Activated T-helper 2 cell treated with anti-CD3 and anti-CD28 coated beads, Interferon-gamma antibody, Interleukin-2, Interleukin-4, amounts not matched to agents 10 μg/mL and 5 μg/mL and 100 μg/mL, durations not matched to agents 14 hours and 24 hours and 36 hours (primary cell): ENCODE measurements at regions not wholly inside any gene's neighbourhood (a gene's known extent, or its start where the extent isn't known, plus 50 kb on each side); places are given as distances from the start of the nearest gene placed in this dataset.
"Not testable (repeated sequence)": the region's sequence is repeated elsewhere in the genome, so short reads cannot be mapped to it uniquely, and the experiment has no call there.

Experiments used
- DNase-seq: peaks from one replicate; pipeline ENCODE4 v3.0.0; 2021; ENCODE audit warnings: low spot score
- H3K27ac Mint-ChIP-seq: one replicate; pipeline ENCODE4 v1.8.0; 2021; ENCODE audit warnings: mixed read lengths
- H3K27me3 Mint-ChIP-seq: one replicate; pipeline ENCODE4 v1.8.0; 2021; ENCODE audit warnings: low read depth, mixed read lengths
- H3K36me3 Mint-ChIP-seq: one replicate; pipeline ENCODE4 v1.8.0; 2021; ENCODE audit warnings: low read depth, mixed read lengths
- H3K4me1 Mint-ChIP-seq: one replicate; pipeline ENCODE4 v1.8.0; 2021; ENCODE audit warnings: low read depth, mixed read lengths
- H3K4me3 Mint-ChIP-seq: one replicate; pipeline ENCODE4 v1.8.0; 2021; ENCODE audit warnings: low read depth, mild to moderate bottlenecking, moderate library complexity, mixed read lengths
- H3K9me3 Mint-ChIP-seq: one replicate; pipeline ENCODE4 v1.8.0; 2021; ENCODE audit warnings: mixed read lengths
- intact Hi-C: fragments of 100-400 bp; cut with micrococcal nuclease; formaldehyde crosslinking; loops from one replicate; pipeline ENCODE4 v1.15.1; 2023

DNA sequence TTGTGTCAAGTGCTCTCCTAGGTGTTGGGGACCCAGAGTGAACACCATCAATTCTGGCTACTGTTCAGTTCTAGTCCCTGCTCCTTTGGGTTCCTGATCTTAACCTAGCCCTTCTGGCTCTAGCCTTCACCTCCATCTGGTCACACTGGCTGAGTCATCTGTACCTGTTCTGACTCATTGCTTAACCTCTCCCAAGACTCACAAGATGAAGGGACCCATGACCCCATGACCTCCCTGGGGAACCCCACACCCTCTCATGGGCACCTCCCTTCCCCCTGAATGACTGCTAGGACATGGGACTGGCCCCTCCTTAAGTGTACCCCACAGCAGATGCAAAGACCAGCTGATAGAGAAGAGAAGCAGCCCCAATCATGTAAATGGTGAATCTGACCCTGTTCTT, 345.8 kb upstream of the CDH5 start:
- DNase-seq: no peak
- Mint-ChIP-seq H3K36me3 (no peaks in the 10 kb centered on the region), H3K27me3 (no peaks in the 10 kb centered on the region), H3K4me3 (no peak overlapping the region), H3K27ac (no peak overlapping the region), H3K4me1 (no peaks in the 10 kb centered on the region), H3K9me3 (peaks cover 18% of the 10 kb centered on the region)
- intact Hi-C loops: no loop called here

DNA sequence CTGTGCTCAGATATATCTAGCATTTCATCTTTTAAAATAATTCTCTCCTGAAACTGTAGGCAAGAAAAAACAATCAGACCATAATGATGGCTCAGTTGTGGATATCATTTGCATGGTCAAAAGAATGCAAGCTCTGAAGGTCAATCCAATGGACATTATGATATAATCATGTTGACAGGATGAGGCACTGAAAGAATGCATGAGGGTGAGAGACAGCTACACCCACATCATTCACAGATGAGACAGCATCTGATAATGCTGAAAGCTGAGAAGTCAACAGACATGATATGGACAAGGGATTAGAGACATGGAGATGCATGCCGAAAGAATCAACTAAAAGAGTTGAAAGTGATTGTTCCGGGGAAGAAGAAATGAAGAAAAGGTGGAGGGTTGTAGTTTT, 346.4 kb upstream of the CDH5 start:
- H3K36me3 Mint-ChIP-seq: no peaks in the 10 kb centered on the region
- no peak overlapping the region for H3K27ac Mint-ChIP-seq
- H3K9me3 Mint-ChIP-seq: peaks cover 17% of the 10 kb centered on the region
- intact Hi-C loops: no loop called here
- H3K27me3 Mint-ChIP-seq: no peaks in the 10 kb centered on the region
- no peak for DNase-seq
- no peak overlapping the region for H3K4me3 Mint-ChIP-seq
- no peaks in the 10 kb centered on the region for H3K4me1 Mint-ChIP-seq

DNA sequence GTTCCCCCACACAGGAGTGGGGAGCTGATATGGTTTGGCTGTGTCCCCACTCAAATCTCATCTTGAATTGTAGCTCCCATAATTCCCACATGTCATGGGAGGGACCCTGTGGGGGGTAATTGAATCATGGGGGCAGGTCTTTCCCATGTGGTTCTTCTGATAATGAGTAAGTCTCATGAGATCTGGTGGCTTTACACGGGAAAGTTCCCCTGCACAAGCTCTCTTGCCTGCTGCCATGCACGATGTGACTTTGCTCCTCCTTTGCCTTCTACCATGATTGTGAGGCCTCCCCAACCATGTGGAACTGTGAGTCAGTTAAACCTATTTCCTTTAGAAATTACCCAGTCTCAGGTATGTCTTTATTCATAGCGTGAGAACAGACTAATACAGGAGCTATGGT, 347.0 kb upstream of the CDH5 start:
- H3K4me1 Mint-ChIP-seq, H3K36me3 Mint-ChIP-seq, H3K27me3 Mint-ChIP-seq, H3K4me3 Mint-ChIP-seq, intact Hi-C loops, DNase-seq, H3K27ac Mint-ChIP-seq: not testable (repeated sequence)
- peaks cover 12% of the 10 kb centered on the region for H3K9me3 Mint-ChIP-seq

DNA sequence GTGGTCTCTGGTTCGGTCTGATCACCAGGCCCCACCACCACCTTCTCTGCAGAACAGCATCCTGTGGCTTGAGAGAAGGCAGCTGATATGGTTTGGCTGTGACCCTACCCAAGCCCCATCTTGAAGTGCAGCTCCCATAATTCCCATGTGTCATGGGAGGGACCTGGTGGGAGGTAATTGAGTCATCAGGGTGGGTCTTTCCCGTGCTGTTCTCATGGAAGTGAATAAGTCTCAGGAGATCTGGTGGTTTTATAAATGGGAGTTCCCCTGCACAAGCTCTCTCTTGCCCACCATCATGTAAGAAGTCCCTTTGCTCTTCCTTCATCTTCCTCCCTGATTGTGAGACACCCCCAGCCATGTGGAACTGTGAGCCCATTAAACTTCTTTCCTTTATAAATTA, 352.3 kb upstream of the CDH5 start:
- Mint-ChIP-seq H3K4me1 (no peaks in the 10 kb centered on the region), H3K27ac (no peak overlapping the region), H3K4me3 (no peak overlapping the region), H3K36me3 (no peaks in the 10 kb centered on the region), H3K27me3 (no peaks in the 10 kb centered on the region), H3K9me3 (no peaks in the 10 kb centered on the region)
- intact Hi-C loops: no loop called here
- DNase-seq: no peak

DNA sequence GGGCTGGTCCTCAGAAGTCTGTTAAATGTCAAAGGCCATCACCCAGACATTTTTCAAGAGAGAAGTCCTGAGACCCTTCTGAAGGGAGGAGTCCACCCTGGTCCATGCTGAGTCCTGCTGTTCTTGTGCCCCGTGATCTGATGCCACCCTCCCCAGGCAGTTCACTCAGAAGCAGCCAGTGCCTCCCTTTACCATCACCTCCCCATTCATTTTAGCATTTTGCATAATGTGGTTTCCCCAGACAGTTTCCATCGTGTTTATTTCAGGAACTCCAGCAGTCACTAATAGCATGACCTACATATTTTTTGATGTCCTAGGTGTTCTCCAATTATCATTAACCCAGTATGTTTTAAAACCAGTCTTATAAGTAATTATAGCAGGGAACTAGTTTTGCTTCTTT, 353.0 kb upstream of the CDH5 start:
- no peak overlapping the region for H3K4me3 Mint-ChIP-seq
- no peaks in the 10 kb centered on the region for H3K4me1 Mint-ChIP-seq
- intact Hi-C loops: no loop called here
- H3K36me3 Mint-ChIP-seq: no peaks in the 10 kb centered on the region
- no peaks in the 10 kb centered on the region for H3K9me3 Mint-ChIP-seq
- no peak for DNase-seq
- H3K27me3 Mint-ChIP-seq: no peaks in the 10 kb centered on the region
- H3K27ac Mint-ChIP-seq: no peak overlapping the region

DNA sequence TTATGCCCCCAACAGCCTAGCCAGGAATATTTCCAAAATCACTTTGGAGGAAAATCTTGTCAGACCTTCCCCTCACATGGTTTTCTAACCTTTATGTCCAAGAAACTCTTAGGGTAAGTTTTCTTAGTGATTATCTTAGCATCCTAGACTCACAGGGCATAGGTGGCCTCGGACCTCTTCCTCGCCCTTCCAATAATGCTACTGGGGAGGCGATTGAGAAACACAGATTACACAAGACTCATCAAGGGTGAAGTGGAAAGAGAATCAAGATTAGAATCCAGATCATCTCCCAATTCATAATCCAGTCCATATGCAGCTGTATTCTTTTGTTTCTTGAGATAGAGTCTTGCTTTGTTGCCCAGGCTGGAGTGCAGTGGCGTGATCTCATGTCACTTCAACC, 358.4 kb upstream of the CDH5 start:
- Mint-ChIP-seq H3K36me3 (no peaks in the 10 kb centered on the region), H3K4me3 (no peak overlapping the region), H3K4me1 (no peaks in the 10 kb centered on the region), H3K9me3 (no peaks in the 10 kb centered on the region), H3K27ac (no peak overlapping the region), H3K27me3 (no peaks in the 10 kb centered on the region)
- DNase-seq: no peak
- intact Hi-C loops: no loop called here

DNA sequence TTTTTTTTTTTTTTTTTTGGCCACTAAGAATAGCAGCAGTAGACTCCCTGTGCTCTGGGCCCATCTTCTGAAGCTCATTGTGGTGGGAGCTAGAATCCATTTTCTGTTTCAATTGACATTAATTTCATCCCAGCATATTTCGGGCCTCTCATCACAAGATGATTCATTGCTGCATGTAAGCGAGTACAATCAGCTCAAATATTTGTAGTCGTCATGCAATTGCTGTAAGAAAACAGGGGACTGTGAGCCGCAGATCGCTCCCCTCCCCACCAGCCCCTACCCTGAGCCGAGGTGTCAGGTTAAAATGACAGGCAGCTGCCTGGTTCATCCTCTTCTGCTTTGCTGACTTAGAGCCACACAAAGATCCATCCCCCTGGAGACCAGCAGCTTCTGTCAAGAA, 358.8 kb upstream of the CDH5 start:
- Mint-ChIP-seq H3K27me3 (no peaks in the 10 kb centered on the region), H3K4me3 (no peak overlapping the region)

DNA sequence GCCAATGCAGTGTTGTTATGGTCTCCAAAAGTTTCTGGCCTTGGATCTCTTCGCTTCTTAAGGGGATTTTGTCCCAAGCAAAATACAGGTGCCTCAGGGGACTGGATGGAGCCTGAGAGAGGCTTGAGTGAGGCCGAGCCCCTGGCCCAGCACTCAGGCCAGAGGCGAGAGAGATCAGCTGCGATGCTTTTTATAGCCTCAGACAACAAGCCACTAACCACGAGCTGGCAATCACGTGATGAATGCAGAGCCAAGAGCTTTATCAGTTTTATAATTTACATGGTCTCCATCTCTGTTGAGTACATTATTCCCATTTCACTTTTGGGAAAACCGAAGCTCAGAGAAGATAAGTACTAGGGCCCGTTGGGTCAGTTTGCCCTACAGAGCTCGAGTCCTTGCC, 360.0 kb upstream of the CDH5 start:
- H3K27ac Mint-ChIP-seq: no peak overlapping the region
- no peaks in the 10 kb centered on the region for H3K36me3 Mint-ChIP-seq
- intact Hi-C loops: no loop called here
- H3K4me1 Mint-ChIP-seq: no peaks in the 10 kb centered on the region
- no peak overlapping the region for H3K4me3 Mint-ChIP-seq
- no peaks in the 10 kb centered on the region for H3K9me3 Mint-ChIP-seq
- no peak for DNase-seq
- H3K27me3 Mint-ChIP-seq: no peaks in the 10 kb centered on the region

More for the DNA sequence above, 358.8 kb upstream of the CDH5 start:
- no peak for DNase-seq
- no peaks in the 10 kb centered on the region for H3K36me3 Mint-ChIP-seq
- H3K4me1 Mint-ChIP-seq: no peaks in the 10 kb centered on the region
- H3K9me3 Mint-ChIP-seq: no peaks in the 10 kb centered on the region
- intact Hi-C loops: no loop called here
- no peak overlapping the region for H3K27ac Mint-ChIP-seq

DNA sequence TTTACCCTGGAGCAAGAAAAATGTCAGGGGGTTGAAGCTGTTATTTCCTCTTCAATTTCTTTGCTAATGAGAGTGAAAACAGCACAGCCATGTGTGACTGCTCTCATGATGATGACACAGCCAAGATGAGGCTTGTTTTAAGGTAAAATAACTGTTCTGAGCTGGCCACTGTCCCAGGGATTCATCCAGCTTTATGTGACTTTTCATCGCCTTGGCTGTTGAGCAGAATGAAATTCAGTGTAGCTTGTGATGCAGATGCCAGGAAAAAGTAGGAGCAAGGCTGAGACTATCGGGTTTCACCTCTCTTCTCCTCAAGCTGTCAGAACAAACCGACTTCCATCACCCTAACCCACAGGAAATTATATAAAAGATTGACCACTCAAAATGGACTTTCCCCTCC, 361.8 kb upstream of the CDH5 start:
- no peak overlapping the region for H3K27ac Mint-ChIP-seq
- H3K4me1 Mint-ChIP-seq: no peaks in the 10 kb centered on the region
- no peaks in the 10 kb centered on the region for H3K36me3 Mint-ChIP-seq
- DNase-seq: no peak
- H3K9me3 Mint-ChIP-seq: no peaks in the 10 kb centered on the region
- H3K4me3 Mint-ChIP-seq: no peak overlapping the region
- no peaks in the 10 kb centered on the region for H3K27me3 Mint-ChIP-seq
- intact Hi-C loops: no loop called here

DNA sequence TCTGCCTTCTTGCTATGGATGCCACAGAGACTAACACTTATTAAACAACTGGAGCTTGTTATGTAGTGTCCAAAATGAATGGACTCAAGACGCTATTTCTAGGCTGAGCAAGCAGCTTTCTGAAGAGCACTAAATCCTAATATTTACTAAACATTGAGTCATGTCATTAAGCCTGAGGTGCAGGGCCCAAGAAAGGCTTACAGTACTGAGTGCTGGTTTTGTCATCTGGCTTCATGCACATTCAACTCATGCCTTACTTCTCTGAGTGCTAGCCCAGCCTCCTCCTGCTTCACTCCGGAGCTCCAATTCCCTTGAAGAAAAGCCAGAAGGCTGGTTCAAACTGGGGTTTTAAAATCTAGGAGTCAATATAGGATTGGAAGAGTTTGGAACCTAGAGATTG, 363.3 kb upstream of the CDH5 start:
- no peak overlapping the region for H3K4me3 Mint-ChIP-seq
- no peaks in the 10 kb centered on the region for H3K9me3 Mint-ChIP-seq
- H3K4me1 Mint-ChIP-seq: no peaks in the 10 kb centered on the region
- no peak overlapping the region for H3K27ac Mint-ChIP-seq
- intact Hi-C loops: no loop called here
- no peak for DNase-seq
- H3K27me3 Mint-ChIP-seq: no peaks in the 10 kb centered on the region
- H3K36me3 Mint-ChIP-seq: no peaks in the 10 kb centered on the region

DNA sequence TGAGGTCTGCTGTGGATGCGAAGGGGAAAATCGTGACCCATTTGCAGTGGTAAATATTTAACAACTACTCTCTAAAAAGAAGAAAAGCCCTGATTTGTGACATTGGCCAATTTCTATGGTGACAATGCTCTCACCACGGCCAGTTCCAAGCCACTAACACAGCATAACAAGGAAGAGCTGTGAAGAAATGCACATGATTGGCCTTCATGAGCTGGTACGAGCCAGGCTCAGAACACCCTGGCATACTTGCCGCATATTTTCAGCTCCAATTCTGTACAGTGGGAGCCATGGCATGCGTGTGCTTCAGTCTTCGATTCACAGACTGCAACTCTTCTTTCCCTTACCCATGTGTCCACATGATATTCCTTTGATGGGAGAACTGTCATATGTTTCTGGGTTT, 363.9 kb upstream of the CDH5 start:
- no peak overlapping the region for H3K27ac Mint-ChIP-seq
- H3K9me3 Mint-ChIP-seq: no peaks in the 10 kb centered on the region
- intact Hi-C loops: no loop called here
- H3K4me3 Mint-ChIP-seq: no peak overlapping the region
- DNase-seq: no peak
- no peaks in the 10 kb centered on the region for H3K36me3 Mint-ChIP-seq
- H3K4me1 Mint-ChIP-seq: no peaks in the 10 kb centered on the region
- H3K27me3 Mint-ChIP-seq: no peaks in the 10 kb centered on the region

DNA sequence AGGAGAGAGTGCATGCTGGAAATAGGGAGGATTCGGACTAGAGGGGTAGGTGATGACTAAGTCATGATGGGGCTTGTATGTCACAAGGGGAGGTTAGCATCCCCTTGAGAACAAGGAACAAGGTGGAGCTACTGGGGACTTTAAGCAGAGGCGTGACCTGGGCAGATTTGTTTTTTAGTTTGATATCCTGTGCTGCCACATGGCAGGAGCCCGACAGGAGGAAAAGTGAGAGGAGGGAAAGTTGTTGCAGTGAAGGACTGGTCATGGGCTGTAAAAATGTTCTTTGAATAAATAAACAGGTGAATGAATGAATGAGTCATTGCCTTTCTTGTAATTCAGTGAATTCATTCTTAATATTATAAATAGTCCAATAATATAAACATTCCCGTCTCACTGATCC, 365.1 kb upstream of the CDH5 start:
- Mint-ChIP-seq H3K27ac (no peak overlapping the region), H3K4me1 (no peaks in the 10 kb centered on the region), H3K4me3 (no peak overlapping the region), H3K9me3 (no peaks in the 10 kb centered on the region), H3K36me3 (no peaks in the 10 kb centered on the region), H3K27me3 (no peaks in the 10 kb centered on the region)
- intact Hi-C loops: no loop called here
- no peak for DNase-seq

DNA sequence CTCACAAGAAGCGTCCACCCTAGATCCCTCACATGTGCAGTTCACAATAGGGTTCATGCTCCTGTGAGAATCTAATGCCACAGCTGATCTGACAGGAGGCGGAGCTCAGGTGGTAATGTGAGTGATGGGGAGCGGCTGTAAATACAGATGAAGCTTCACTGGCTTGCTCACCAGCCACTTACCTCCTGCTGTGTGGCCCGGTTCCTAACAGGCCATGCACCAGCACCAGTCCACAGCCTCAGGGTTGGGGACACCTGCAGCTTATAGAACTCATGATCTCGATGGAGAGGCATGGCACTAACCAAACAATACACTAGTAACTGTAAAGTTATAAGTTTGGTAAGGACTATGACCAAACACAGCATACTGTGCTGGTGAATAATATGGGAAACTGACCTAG, 368.0 kb upstream of the CDH5 start:
- H3K36me3 Mint-ChIP-seq: no peaks in the 10 kb centered on the region
- intact Hi-C loops: no loop called here
- H3K4me3 Mint-ChIP-seq: no peak overlapping the region
- no peak for DNase-seq
- no peaks in the 10 kb centered on the region for H3K9me3 Mint-ChIP-seq
- no peaks in the 10 kb centered on the region for H3K27me3 Mint-ChIP-seq
- H3K4me1 Mint-ChIP-seq: no peaks in the 10 kb centered on the region
- H3K27ac Mint-ChIP-seq: no peak overlapping the region

DNA sequence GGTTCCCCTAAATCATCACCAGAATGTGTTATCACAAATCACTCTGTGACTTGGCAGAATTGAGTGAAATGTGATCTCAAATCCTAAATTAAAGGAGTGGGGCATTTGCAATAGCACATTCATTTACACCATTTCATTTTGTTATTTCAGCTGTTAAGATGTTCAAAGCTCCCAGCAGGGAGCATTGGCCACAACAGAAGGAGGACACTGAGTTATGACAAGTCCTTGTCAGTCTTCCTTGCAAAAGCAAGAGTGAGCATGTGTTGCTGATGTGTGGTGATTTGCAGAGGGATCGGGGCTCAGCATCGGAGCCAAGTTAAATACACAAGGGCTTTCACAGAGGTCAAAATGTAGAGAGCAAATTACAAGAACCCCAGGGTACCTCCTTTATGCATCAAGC, 372.2 kb upstream of the CDH5 start:
- intact Hi-C loops: no loop called here
- H3K9me3 Mint-ChIP-seq: no peaks in the 10 kb centered on the region
- no peak for DNase-seq
- H3K27ac Mint-ChIP-seq: no peak overlapping the region
- H3K4me3 Mint-ChIP-seq: no peak overlapping the region
- H3K27me3 Mint-ChIP-seq: no peaks in the 10 kb centered on the region
- H3K36me3 Mint-ChIP-seq: no peaks in the 10 kb centered on the region
- H3K4me1 Mint-ChIP-seq: no peaks in the 10 kb centered on the region
